ENCODE measurements at regions not wholly inside any gene's neighbourhood (a gene's known extent, or its start where the extent isn't known, plus 50 kb on each side); places are given as distances from the start of the nearest gene placed in this dataset.

GRCh38 chr13:47426126-47426849 lies 529.4 kb upstream of the HTR2A start:
- TF ChIP-seq CTCF (IDR thresholded peaks at IDR 0.05; ENCODE audit: poor library complexity) (no peak), EZH2phosphoT487 (IDR thresholded peaks at IDR 0.05; ENCODE audit: low read depth, severe bottlenecking, unreplicated experiment) (no peak), EZH2 (IDR thresholded peaks at IDR 0.05; ENCODE audit: borderline replicate concordance) (no peak)

All from hepatocyte (in vitro differentiated cells).